ENCODE measurements at regions not wholly inside any gene's neighbourhood (a gene's known extent, or its start where the extent isn't known, plus 50 kb on each side); places are given as distances from the start of the nearest gene placed in this dataset.

DNA sequence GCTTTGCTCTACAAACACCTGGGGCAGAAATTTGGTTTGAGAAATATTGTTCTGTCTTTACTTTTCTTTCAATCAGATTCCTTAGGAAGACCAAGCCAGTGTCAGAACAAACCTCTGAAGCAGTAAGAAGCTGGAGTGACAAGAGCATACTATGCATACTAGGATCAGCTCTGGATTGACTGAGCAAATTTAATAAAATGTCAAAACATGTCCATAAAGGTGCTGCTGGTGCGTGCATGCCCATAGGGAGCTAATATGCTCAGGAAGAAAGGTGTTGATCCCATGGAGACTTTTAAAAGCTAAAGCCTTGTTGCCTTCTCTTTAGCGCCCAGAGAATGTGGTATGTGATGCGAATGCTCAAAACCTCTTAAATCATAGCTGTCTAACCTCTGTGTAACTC is 1076.2 kb downstream of the NLGN4Y start:
- DNase-seq (ENCODE audit: low read depth in 1 of 2, low spot score in 1 of 2), result no peak

DNA sequence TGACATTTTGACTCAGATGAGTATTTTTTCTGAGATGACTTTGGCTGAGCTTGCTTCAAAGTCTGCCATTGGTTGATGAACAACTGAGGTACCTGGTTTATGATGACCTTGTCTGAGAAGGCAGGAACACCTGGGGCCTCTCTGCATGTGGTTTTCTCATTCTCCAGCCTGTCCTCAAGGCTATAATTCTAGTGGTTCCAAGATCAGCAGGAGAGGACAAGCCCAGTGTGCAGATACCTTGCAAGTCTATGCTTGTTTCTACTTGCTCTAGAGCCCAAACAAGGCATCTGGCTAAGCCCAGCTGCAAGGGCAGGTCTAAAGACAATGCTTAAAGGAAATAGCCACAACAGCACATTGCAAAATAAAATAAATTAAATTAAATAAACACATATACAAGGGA is 1100.0 kb downstream of the NLGN4Y start:
- no peak for DNase-seq (ENCODE audit: low read depth in 1 of 2, low spot score in 1 of 2)

DNA sequence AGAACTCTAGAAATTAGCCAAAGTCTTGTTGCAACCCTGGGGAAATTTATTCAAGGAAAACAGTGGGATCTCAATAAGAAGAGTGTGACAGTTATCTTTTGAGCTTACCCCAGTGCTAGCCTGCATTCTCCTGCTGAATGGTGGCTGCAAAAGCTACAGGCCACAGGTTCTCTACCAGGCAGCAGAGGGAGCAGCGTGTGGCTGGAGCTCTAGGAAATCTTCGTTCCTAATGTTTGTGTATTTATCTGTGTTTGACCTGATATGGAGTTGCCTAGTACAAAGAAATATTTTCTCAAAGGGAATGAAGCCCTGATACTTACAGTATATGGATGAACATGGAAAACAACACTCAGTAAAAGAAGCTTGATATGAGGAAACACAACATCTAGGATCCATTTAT is 1100.6 kb downstream of the NLGN4Y start:
- DNase-seq (ENCODE audit: low read depth in 1 of 2, low spot score in 1 of 2), result no peak

DNA sequence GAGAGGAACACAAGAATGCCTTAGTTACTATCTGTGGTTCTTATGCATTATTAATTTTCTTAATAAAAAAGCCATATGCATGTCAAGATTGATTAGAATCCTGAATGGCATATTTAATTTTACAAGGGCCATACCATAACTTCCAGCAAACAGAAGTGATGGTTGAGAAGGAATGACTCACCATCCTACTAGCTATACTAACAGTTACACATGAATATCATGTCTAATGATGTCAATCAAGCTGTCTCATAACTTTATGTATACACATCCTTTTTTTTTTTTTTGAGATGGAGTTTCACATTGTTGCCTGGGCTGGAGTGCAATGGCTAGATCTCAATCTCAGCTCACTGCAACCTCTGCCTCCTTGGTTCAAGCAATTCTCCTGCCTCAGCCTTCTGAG is 1123.9 kb downstream of the NLGN4Y start:
- DNase-seq (ENCODE audit: low read depth in 1 of 2, low spot score in 1 of 2), result no peak

DNA sequence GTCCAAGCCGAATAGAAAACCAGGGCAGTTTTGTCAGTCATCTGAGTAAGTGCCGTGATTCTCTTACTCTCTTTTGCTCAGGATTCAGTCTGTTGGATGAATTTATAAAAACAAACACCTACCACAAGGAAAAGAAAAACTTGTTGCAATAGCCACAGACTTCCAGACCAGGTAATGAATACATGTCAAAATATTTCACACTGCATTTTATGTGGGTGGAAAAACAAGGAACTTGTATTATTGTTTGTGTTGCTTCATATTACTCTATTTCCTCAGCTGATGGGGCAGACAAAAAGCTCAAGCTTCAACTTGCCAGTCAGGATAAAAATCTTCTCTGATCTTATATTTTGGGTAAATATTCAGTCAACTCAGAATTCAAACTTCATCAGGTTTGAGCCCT is 1125.7 kb downstream of the NLGN4Y start:
- no peak for DNase-seq (ENCODE audit: low read depth in 1 of 2, low spot score in 1 of 2)

DNA sequence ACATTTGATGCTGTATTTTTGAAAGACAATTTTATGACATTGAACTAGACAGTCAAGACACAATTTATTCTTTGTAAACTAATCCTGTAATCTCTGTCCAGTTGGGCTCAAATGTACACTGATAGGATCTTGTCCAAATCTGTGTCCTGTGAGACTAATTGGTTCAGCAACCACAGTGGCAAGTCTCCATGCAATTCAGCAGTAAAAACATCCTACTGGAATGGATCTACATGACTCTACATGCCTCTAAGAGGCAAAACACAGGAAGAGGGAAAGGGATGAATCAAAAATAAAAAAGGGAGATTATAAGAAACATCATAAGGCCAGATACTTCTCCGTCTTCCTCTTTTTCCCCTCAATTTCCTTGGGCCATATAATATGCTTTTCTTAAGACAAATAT is 1164.2 kb downstream of the NLGN4Y start:
- no peak for DNase-seq (ENCODE audit: low read depth in 1 of 2, low spot score in 1 of 2)

DNA sequence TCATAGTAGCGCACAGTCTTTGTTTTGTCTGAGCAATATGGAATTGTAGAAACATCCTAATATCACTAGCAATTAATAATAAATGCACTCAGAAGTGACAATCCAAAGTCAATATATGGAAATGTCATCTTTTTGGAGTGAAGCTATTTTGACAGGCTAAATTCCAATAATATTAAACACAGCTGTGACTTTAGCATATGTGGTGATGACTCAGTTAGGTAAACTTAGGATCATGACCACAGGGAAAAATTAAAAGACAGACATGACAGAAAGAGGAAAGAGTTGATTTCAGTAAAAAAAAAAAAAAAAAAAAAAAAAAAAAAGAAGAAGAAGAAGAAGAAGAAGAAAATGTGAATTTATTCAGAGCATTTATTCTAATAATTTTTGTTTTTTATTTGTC is 1165.7 kb downstream of the NLGN4Y start:
- no peak for DNase-seq (ENCODE audit: low read depth in 1 of 2, low spot score in 1 of 2)

DNA sequence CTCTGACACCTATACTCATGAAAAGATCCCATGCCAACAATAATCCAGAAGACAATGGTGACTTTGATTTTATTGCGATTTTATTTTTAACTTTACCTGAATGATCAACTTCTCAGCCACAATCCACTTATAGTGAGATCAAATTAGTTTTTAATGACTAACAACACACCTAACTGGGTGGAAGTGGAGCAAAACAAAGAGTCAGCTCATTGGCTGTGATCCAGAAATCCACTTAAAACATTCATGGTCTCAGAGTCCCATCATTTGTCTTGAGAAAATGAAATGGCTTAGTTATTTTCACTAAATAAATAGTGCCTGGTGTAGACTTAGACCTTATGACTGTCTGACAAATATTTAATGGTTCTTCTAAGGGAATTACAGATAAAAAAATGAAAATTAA is 1177.8 kb downstream of the NLGN4Y start:
- no peak for DNase-seq (ENCODE audit: low read depth in 1 of 2, low spot score in 1 of 2)

DNA sequence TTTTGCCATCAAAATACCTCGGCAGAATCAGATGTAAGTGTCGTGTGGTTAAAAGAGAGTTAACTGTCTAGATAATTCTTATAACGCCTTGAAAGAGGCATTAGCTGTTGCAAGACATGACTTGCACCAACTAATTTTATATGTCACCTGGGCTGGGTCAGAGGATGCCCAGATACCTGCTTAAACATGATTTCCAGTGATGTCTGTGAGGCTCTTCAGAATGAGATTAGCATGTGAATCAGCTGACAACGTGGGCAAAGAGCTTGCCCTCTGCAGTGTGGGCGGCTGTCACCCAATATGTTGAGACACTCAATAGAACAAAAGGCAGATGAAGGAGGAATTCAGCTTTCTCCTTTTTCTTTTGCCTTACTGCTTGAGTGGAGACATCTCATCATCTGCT is 1180.6 kb downstream of the NLGN4Y start:
- no peak for DNase-seq (ENCODE audit: low read depth in 1 of 2, low spot score in 1 of 2)

DNA sequence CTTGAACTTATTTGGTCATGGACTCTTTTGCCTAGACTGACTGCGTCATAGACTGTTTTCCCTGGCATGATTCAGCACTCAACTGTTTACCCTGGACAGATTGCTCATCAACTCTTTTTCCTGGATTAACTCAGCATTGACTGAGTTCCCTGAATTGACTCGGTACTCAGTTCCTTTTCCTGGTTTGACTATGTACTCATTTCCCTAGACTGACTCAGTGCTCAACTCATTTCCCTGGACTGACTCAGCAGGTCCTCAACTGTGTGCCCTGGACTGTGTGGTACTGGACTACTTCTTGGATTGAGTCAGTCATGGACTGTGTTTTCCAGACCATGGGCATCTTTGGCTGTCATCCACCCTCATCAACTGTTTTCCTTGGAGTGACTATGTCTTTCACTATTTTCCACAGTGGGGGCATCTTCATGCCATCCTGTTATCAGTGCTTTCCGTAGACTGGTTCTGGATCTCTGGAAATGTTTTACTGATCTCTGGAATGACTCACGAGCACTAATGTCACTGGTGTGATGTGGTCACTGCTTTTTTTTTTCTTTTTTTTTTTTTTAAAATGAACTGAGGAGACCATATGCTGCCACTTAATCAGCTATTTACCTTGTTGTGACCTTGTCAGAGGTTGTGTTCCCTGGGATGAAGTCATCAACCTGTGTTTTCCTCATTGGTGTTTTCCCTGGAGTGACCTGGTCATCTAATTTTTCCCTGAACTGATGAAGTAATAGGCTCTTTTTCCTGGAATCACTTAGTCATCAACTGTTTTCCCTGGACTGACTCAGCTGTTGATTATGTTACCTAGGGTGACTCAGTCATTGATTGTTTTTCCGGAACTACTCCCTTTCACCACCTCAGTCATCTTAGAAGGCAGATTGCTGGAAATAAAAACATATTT is 1225.5 kb downstream of the NLGN4Y start:
- no peak for DNase-seq (ENCODE audit: low read depth in 1 of 2, low spot score in 1 of 2)

DNA sequence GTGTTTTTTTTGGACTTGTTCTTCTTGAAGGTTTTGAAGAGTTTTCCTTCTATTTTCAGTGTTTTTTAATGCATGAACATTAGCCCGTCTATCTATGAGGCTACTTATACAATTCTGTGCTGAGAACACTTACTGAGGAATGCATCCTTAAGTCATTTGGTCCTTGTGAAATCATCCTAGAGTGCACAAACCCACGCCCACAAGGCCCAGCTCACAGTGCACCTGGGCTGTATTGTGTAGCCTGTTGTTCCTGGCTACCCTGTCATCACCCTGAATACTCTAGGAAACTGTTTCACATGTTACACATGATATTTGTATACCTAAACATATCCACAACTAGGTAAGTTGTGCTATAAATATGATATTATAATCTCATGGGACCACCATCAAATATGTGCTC is 1226.7 kb downstream of the NLGN4Y start:
- DNase-seq (ENCODE audit: low read depth in 1 of 2, low spot score in 1 of 2), result no peak

DNA sequence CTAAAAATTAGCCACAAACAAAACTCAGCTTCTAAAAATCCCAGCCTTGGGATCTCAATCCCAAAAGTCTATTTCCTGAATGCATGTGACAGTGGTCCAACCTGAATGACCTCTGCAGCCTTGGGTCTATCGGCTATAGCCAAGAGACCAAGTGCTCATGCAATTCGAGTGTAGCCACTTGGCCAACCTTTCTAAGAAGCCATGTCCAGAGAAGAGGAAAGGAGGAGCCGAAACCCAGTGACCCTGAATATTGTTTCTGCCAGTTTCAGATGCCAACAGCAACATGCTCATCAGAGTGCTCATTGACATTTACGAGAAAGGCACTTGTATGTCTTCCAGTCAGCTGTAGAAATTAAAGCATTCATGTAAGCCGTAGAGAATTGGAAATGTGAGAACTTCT is 1231.9 kb downstream of the NLGN4Y start:
- no peak for DNase-seq (ENCODE audit: low read depth in 1 of 2, low spot score in 1 of 2)

DNA sequence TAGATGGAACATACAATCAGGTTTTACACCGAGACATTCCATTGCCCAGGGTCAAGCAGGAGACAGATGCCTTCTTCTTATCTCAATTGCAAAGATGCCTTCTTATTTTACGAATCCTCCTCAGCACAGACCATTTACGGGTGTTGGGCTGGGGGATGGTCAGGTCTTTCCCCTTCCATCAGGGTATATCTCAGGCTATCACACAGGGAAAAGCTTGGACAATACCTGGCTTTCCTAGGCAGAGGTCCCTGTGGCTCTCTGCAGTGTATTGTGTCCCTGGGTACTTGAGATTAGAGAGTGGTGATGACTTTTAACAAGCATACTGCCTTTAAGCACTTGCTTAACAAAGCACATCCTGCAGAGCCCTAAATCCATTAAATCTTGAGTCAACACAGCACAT is 1249.2 kb downstream of the NLGN4Y start:
- no peak for DNase-seq (ENCODE audit: low read depth in 1 of 2, low spot score in 1 of 2)

DNA sequence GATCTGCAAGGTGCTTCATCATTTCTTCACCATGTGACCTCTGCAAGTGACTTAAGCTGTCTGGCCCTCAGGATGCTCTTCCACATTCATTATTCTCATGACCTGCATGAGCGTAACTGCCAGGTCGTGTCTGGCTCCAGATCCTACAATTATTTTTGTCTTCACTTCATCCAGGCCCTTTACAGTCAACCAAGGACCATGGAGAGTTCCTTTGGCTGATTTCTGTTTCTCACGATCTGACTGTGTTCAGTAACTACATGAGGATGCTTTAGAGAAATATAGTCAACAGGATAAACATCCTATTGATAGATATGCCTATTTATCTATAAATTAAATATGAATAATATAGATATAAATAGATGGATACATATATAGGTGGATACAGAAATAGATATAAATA is 1251.6 kb downstream of the NLGN4Y start:
- no peak for DNase-seq (ENCODE audit: low read depth in 1 of 2, low spot score in 1 of 2)

DNA sequence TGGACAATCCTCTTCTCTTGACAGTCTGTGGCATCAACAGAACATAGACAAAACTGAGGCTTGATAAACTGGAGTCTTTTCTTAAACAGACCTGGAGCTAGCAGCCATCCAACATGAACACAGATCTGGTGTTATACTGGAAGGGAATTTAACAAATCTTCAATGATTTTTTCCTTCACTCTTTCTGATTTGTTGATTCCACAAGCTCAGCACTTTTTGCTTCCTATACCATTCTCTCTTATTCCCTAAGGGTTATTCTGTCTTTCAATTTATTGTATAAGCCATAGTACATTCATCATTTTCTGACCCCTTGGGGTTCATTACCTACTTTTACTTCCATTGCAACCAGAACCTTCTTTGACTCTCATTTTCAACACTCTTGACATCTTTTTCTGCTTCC is 1255.6 kb downstream of the NLGN4Y start:
- no peak for DNase-seq (ENCODE audit: low read depth in 1 of 2, low spot score in 1 of 2)

DNA sequence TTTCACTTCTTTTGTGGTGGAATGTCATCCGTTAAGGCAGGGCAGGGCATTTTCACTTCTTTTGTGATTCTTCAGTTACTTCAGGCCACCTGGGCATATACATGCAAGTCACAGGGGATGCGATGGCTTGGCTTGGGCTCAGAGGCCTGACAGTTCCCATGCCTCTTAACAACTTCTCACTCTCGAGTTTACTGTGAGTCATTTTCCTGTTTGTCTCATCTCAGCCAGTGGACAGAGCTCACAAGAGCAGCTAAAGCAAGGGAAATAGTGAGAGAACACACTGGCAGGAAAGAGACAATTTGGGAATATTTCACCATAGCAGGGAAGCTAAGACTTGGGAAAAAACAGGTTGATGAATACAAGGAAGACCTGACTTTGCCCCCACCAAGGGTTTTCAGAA is 1275.7 kb downstream of the NLGN4Y start:
- DNase-seq (ENCODE audit: low read depth in 1 of 2, low spot score in 1 of 2), result no peak

DNA sequence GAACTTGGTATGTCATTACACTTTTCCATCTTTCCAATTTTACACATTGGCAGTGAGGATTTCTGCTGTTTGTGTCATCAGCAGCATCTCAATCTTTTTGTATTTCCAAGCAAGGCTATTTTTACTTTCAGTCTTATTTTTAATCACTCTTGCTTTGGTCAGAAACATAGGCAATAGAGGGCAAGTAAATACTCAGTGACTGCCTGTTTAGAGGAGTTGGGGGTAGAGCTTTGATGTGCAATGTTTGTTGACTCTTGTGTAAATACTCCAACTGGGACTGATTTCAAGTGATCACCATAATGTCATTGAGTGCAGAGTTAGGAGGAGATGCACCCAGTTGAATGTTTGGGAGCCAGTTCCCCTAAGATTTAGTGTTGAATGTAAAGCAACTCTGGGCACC is 1281.7 kb downstream of the NLGN4Y start:
- no peak for DNase-seq (ENCODE audit: low read depth in 1 of 2, low spot score in 1 of 2)

DNA sequence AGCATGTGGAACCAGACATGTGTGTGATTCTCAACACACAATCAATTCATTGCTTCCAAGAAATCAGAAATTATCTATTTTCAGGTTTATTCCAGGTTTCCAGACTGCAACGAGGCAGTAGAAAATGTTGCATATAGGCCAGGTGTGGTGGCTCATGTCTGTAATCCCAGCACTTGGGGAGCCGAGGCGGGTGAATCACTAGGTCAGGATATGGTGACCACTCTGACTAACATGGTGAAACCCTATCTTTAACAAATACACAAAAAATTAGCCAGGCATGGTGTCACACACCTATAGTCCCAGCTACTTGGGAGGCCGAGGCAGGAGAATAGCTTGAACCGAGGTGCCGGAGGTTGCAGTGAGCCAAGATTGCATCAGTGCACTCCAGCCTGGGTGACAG is 1289.9 kb downstream of the NLGN4Y start:
- no peak for DNase-seq (ENCODE audit: low read depth in 1 of 2, low spot score in 1 of 2)

All from stimulated activated CD4-positive, alpha-beta T cell treated with anti-CD3 and anti-CD28 coated beads, Interleukin-15, amount 100 ng/mL, for 1 hour (primary cell).